Ishikawa (cell line): ENCODE measurements at regions not wholly inside any gene's neighbourhood (a gene's known extent, or its start where the extent isn't known, plus 50 kb on each side); places are given as distances from the start of the nearest gene placed in this dataset.

ENCODE experiments used
- CREB1 ChIP-seq: IDR thresholded peaks from 2 replicates; pipeline ENCODE4 v1.6.1; 2012; ENCODE audit warnings: low read depth
- EP300 ChIP-seq: IDR thresholded peaks from 2 replicates; pipeline ENCODE4 v1.6.1; 2012; ENCODE audit warnings: borderline replicate concordance
- MAX ChIP-seq: IDR thresholded peaks from 2 replicates; pipeline ENCODE4 v1.6.1; 2012
- NFIC ChIP-seq: IDR thresholded peaks from 2 replicates; pipeline ENCODE4 v1.6.1; 2012
- RAD21 ChIP-seq: IDR thresholded peaks from 2 replicates; pipeline ENCODE4 v1.6.1; 2012; ENCODE audit warnings: low read depth
- TEAD4 ChIP-seq: IDR thresholded peaks from 2 replicates; pipeline ENCODE4 v1.6.1; 2012
- YY1 ChIP-seq: IDR thresholded peaks from 2 replicates; pipeline ENCODE4 v1.6.1; 2012; ENCODE audit warnings: low read depth

GRCh38 chr14:101418601-101419000, 142.7 kb upstream of the DIO3 start:
- TF ChIP-seq YY1 (no peak), EP300 (no peak), CREB1 (no peak), TEAD4 (no peak), MAX (no peak), RAD21 (no peak), NFIC (no peak)
